ENCODE measurements at regions not wholly inside any gene's neighbourhood (a gene's known extent, or its start where the extent isn't known, plus 50 kb on each side); places are given as distances from the start of the nearest gene placed in this dataset.
A peak's percentile ranks its signal among the peaks of the same experiment; 100 is the strongest.
"Not testable (repeated sequence)": the region's sequence is repeated elsewhere in the genome, so short reads cannot be mapped to it uniquely, and the experiment has no call there.

- FAIRE-seq (no peak), DNase-seq (ENCODE audit: insufficient read length, low spot score) (no peak)
- no peak for TF ChIP-seq POLR2A (IDR thresholded peaks at IDR 0.05; ENCODE audit: low read depth, low read length)
Measured at GRCh38 chr6:21858076-21858475, 264.5 kb downstream of the SOX4 start.

DNA sequence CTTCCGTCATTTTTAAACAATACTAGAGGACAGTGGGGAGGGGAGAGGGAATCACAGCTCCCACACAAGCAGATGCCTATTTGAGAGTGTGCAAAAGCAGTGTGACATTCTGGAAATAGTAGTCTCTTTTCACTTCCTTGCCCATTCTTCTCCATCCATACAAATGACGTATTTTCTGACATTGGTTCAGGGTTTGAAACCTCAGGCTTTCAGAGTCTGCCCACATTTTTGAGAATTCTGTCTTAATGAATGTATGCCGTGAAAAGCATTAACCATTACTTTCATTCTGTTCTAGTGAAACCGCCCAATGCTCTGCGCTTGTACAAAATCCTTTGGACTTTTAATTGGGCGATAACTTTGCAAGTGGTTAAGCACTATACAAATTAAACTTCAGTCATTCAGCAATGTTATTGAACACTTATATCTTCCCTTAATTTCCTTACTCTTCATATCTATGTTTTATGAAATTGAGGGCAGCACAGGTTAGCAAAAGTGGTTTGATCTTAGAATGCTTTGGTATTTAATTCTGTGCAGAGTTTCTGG, 265.7 kb downstream of the SOX4 start:
- DNase-seq (ENCODE audit: insufficient read length, low spot score) (no peak), FAIRE-seq (no peak)
- no peak for TF ChIP-seq POLR2A (IDR thresholded peaks at IDR 0.05; ENCODE audit: low read depth, low read length)

DNA sequence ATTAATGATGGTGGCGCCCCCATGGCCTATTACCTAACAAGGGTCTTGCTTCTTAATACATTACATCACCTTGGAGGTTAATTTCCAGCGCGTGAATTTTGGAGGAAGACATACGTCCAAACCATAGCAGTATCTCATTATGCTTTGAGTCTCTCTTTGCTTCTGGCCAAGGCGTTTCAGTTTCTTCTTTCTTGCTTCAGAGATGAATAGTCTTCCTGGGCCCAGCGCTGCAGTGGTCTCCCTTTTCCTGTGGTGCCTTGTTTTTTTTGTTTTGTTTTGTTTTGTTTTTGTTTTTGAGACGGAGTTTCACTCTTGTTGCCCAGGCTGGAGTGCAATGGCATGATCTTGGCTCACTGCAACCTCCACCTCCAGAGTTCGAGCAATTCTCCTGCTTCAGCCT, 268.4 kb downstream of the SOX4 start:
- no peak for FAIRE-seq
- no peak for DNase-seq (ENCODE audit: insufficient read length, low spot score)
- no peak for TF ChIP-seq POLR2A (IDR thresholded peaks at IDR 0.05; ENCODE audit: low read depth, low read length)

- FAIRE-seq, result no peak
- TF ChIP-seq POLR2A (IDR thresholded peaks at IDR 0.05; ENCODE audit: low read depth, low read length), result no peak
- DNase-seq (ENCODE audit: insufficient read length, low spot score), result no peak
Measured at GRCh38 chr6:21864206-21864605, 270.7 kb downstream of the SOX4 start.

GRCh38 chr6:21868226-21868625, 274.7 kb downstream of the SOX4 start:
- FAIRE-seq (no peak), DNase-seq (ENCODE audit: insufficient read length, low spot score) (no peak)
- TF ChIP-seq POLR2A (IDR thresholded peaks at IDR 0.05; ENCODE audit: low read depth, low read length), result no peak

DNA sequence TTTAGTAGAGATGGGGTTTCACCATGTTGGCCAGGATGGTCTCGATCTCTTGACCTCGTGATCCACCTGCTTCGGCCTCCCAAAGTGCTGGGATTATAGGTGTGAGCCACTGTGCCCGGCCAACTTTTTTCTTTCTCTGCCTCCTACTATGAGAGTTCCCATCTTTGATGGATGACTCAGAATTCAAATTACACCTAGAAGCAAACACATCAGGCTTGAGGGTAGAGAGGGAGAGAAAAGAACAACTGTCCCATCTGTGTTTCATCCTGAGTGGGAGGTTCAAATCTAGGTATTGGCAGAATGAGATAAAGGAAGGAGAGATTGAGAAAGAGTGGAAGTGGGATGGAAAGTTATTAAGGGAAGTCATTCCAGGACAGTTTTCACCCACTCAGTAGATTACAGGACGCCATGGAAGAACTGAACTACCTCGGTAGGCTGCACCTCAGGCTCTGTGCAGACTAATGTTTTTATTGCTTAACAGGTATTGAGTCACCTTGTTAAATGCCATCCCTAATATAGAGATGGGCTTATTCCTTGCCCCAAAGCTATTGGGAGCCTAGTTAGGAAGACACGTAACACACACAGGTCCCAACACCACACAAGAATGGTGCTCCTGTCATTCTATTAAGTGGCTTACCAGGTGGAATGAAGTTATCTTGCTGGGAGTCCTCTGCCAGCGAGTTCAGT, 275.7 kb downstream of the SOX4 start:
- FAIRE-seq, result no peak
- TF ChIP-seq POLR2A (IDR thresholded peaks at IDR 0.05; ENCODE audit: low read depth, low read length), result no peak
- DNase-seq (ENCODE audit: insufficient read length, low spot score), result no peak

DNA sequence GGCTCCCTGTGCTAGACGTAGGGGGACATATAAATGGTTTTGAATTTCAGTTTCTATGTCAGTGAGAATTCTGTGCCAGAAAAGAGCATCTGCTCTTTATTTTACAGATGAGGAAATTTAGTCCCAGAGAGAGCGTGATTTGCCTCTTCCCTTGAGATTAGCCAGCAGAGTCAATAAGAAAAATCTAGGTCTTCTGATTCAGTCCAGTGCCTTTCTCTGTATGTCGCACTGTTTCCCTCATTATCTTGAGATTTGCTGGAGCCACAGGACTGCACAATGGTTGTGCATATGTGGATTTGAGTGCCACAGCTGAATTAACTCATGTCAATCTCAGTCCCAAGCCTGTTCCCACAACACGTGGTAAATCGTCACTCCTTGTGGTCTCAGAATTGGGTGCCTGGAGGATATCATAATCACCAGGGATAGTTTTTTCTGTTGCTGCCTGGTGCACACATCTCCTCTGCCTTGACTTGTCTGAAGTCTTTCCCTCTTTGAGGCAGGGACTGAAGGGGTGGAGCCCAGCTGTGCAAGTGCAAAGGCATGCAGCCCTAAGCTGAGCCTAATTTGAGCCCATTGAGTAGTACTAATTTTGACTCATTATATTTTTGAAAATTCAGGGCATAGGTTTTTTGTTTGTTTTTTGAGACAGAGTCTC, 276.7 kb downstream of the SOX4 start:
- FAIRE-seq (no peak), DNase-seq (ENCODE audit: insufficient read length, low spot score) (no peak)
- no peak for TF ChIP-seq POLR2A (IDR thresholded peaks at IDR 0.05; ENCODE audit: low read depth, low read length)

DNA sequence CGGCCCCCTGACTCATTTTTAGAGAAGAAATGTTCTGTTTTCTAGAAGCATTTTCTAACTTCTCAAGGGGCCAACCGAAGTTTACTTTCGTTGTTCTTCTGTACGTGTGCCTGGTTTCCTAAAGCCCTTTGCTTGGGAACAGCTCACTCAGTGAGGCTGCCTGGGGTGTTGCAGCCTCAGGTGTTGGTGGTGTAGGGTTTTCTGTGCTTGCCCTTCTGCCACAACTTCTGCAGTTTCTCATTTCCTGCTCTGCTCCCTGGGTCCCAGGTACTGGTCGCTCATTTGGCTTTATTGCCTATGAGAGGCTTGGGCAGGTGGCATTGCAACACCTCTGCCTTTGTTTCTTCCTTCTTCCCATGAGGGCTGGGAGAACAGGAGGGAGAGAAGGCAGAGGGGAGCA, 278.3 kb downstream of the SOX4 start:
- no peak for TF ChIP-seq POLR2A (IDR thresholded peaks at IDR 0.05; ENCODE audit: low read depth, low read length)
- DNase-seq (ENCODE audit: insufficient read length, low spot score), result no peak
- FAIRE-seq, result no peak

DNA sequence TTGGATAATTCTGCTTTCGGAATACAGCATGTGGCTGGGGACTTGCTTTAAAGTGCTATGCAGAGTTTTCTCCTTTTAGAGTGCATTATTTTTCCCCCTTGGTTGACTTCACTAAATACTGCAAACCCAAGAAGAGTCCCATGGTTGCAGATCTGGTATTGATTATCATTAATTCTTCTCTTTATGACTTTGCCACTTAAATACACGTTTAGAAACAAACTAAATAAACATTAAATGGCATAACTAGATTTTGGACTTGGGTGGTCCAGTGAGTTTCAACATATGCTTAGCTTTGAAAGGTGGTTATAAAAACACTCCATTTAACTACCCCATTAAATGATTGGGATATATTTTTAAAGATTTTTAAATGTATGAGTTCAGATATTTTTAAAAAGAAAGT, 279.2 kb downstream of the SOX4 start:
- DNase-seq (ENCODE audit: insufficient read length, low spot score) (no peak), FAIRE-seq (no peak)
- TF ChIP-seq POLR2A (IDR thresholded peaks at IDR 0.05; ENCODE audit: low read depth, low read length), result no peak

DNA sequence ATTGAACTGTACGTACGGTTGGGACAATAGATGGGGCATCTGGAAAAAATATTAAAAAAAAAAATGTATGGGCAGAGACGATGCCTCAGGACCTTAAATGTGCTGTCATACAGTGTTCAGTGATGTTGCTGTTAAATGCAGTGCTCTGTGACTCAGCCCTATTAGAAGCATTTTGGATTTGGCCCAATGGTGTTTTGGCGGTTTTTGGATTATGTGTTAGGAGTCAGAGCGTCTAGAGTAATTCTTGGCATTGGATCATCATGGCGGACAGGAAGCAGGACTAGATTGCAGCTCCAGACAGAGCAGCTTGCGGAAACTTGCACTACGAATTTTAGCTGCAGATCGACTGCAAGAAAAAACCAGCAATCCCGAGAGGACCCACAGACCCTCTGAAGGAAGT, 280.0 kb downstream of the SOX4 start:
- no peak for TF ChIP-seq POLR2A (IDR thresholded peaks at IDR 0.05; ENCODE audit: low read depth, low read length)
- peak; percentile 77 for FAIRE-seq
- no peak for DNase-seq (ENCODE audit: insufficient read length, low spot score)

GRCh38 chr6:21874372-21874771, 280.8 kb downstream of the SOX4 start:
- no peak for FAIRE-seq
- DNase-seq (ENCODE audit: insufficient read length, low spot score), result no peak
- no peak for TF ChIP-seq POLR2A (IDR thresholded peaks at IDR 0.05; ENCODE audit: low read depth, low read length)

GRCh38 chr6:21877037-21877436, 283.5 kb downstream of the SOX4 start:
- FAIRE-seq; DNase-seq (ENCODE audit: insufficient read length, low spot score): not testable (repeated sequence)

GRCh38 chr6:21880249-21880648, 286.7 kb downstream of the SOX4 start:
- not testable (repeated sequence) for DNase-seq (ENCODE audit: insufficient read length, low spot score); FAIRE-seq

- FAIRE-seq, result no peak
- TF ChIP-seq POLR2A (IDR thresholded peaks at IDR 0.05; ENCODE audit: low read depth, low read length), result no peak
- no peak for DNase-seq (ENCODE audit: insufficient read length, low spot score)
Measured at GRCh38 chr6:21881969-21882465, 288.5 kb downstream of the SOX4 start.
